ENCODE measurements at regions not wholly inside any gene's neighbourhood (a gene's known extent, or its start where the extent isn't known, plus 50 kb on each side); places are given as distances from the start of the nearest gene placed in this dataset.

DNA sequence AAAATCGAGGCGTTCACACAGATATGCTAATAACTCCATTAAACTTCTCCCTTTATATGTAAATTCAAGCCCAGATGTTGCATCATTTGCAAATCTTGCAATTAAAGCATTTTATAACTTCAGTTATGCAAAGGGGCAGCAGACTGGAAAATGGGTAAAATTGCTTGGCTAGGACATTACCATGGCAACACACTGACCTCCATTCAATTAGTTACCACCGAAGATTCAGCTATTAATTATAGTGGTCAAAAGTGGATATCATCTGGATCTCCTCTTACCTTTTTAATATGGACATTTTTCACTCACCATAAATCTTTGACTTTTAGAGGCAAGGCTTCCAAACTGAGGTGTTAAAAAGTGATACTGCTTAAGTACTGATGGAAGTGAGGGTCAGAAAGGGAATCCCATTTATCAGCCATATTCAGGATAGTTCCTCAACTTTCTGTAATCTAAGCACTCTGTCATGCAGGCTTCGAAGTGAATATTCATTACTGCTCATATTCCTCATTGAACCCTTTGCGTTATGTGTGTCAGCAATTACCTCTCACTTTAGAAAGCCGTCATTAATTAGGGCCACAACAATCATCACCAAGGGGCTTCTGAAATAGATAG, 386.2 kb upstream of the ROBO2 start:
- DNase-seq (ENCODE audit: low read depth): no peak
- H3K4me3 ChIP-seq (ENCODE audit: control insufficient read depth, low read depth, low read length): no peak overlapping the region
- TF ChIP-seq, protein P1, sequence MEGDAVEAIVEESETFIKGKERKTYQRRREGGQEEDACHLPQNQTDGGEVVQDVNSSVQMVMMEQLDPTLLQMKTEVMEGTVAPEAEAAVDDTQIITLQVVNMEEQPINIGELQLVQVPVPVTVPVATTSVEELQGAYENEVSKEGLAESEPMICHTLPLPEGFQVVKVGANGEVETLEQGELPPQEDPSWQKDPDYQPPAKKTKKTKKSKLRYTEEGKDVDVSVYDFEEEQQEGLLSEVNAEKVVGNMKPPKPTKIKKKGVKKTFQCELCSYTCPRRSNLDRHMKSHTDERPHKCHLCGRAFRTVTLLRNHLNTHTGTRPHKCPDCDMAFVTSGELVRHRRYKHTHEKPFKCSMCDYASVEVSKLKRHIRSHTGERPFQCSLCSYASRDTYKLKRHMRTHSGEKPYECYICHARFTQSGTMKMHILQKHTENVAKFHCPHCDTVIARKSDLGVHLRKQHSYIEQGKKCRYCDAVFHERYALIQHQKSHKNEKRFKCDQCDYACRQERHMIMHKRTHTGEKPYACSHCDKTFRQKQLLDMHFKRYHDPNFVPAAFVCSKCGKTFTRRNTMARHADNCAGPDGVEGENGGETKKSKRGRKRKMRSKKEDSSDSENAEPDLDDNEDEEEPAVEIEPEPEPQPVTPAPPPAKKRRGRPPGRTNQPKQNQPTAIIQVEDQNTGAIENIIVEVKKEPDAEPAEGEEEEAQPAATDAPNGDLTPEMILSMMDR (IDR thresholded peaks at IDR 0.05; ENCODE audit: control insufficient read depth, insufficient read depth, low read depth, low read length, missing control alignments): no peak

DNA sequence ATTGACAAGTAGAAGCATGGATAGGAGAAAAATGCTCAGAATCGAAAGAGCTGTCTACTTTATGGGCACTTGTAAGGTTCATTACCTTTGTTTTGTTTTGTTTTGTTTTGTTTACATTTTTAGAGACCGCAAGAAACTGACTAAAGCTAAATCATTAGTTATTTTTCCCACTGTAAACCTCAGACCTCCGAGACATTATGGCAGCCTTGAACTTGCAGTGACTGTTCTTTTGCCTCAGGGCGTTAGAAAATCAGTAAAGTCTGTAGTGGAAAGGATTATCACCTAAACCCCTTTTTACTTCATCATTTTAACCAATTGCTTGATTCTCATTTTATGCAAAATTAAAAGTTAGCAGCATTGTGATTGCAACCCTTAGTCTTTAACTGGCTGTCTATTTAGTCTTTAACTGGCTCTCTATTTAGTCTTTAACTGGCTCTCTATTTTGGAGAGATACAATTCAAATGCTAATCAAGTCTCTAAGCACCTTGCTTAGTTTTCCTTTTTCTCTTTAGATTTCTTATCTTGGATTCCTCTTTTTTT, 383.3 kb upstream of the ROBO2 start:
- TF ChIP-seq, protein P1 (IDR thresholded peaks at IDR 0.05; ENCODE audit: control insufficient read depth, insufficient read depth, low read depth, low read length, missing control alignments): no peak
- H3K4me3 ChIP-seq (ENCODE audit: control insufficient read depth, low read depth, low read length): no peak overlapping the region
- DNase-seq (ENCODE audit: low read depth): no peak

DNA sequence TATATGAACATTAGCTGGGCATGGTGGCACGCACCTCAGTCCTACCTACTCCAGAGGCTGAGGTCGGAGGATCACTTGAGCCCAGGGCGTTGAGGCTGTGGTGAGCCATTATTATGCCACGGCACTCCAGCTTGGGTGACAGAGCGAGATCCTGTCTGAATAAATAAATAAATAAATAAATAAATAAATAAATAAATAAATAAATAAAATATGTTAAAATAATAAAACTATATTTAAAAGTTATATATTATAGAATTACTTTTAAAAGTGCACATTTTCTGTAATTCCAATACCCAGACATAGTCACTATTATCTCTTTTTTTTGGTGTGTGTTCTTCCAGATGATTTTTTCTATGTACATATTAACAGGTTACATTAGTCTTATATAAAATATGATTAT, 382.0 kb upstream of the ROBO2 start:
- no peak for DNase-seq (ENCODE audit: low read depth)
- TF ChIP-seq, protein P1 (IDR thresholded peaks at IDR 0.05; ENCODE audit: control insufficient read depth, insufficient read depth, low read depth, low read length, missing control alignments): no peak
- no peak overlapping the region for H3K4me3 ChIP-seq (ENCODE audit: control insufficient read depth, low read depth, low read length)

DNA sequence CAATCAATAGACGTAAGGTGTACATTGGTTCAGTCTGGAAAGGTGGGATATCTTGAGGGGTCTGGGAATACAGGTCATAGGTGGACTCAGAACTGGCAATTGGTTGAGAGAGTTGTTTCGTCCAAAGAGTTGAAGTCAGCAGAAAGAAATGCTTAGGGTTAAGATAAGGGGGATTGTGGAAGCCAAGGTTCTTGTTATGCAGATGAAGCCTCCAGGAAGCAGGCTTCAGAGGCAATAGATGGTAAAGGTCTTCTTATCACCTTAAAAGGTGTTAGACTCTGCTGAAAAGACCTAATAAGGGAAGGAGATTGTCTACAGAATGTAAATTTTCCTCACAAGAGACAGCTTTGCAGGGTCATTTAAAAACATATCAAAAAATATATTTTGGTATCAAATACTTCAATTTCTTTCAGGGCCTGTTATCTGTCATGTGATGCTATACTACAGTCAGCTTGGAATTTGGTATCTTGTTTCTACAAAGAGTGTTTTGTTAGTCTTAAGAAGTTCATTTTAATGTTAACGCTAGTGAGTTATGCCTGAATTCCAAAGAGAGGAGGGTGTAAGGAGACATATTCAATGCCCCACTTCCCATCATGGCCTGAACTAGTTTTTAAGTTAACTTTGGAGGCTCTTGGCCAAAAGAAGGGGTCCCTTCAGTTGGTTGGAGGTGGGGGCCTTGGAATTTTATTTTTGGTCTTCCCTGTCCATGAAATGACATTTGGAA, 378.2 kb upstream of the ROBO2 start:
- TF ChIP-seq, protein P1 (IDR thresholded peaks at IDR 0.05; ENCODE audit: control insufficient read depth, insufficient read depth, low read depth, low read length, missing control alignments): no peak
- no peak overlapping the region for H3K4me3 ChIP-seq (ENCODE audit: control insufficient read depth, low read depth, low read length)
- no peak for DNase-seq (ENCODE audit: low read depth)

DNA sequence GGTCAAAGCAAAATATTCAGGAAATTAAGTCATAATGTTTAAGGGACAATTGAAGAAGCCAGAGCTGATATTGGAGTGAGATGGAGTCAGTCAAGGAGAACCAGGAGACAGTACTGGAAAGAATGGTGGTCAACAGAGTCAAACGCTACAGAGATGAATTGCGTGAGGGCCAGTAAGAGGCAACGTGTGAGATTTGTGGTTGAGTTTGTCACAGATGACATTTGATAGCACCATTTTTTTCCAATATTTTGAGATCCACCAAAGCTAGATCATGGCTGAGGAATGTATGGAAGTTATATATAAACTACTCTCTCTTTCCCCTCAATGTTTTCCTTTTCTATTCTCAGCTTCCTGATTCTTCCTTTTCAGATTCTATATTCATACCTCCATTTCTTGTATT, 375.1 kb upstream of the ROBO2 start:
- TF ChIP-seq, protein P1 (IDR thresholded peaks at IDR 0.05; ENCODE audit: control insufficient read depth, insufficient read depth, low read depth, low read length, missing control alignments): no peak
- no peak for DNase-seq (ENCODE audit: low read depth)

DNA sequence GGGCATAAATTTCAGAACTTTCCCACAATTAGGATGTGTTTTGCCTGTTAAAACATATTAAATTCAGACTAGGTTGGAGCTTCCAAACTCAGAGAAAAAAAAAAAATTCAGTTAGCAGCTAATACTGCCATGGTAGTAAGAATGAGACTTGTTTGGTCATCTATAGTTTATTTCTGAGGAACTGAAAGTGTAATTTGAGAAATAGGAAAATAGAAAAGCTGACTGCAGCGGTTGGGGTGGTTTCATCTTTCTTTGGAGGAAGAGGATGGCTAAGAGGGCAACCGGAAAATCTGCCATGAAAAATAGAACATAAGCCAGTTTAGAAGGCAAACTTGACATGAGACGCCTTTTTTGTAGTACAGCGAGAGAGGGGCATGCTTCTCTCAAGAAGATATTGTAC, 371.2 kb upstream of the ROBO2 start:
- no peak for DNase-seq (ENCODE audit: low read depth)
- TF ChIP-seq, protein P1 (IDR thresholded peaks at IDR 0.05; ENCODE audit: control insufficient read depth, insufficient read depth, low read depth, low read length, missing control alignments): no peak
- no peak overlapping the region for H3K4me3 ChIP-seq (ENCODE audit: control insufficient read depth, low read depth, low read length)

More for the DNA sequence above, 375.1 kb upstream of the ROBO2 start:
- H3K4me3 ChIP-seq (ENCODE audit: control insufficient read depth, low read depth, low read length): no peak overlapping the region
